K562 (cell line): ENCODE measurements at regions not wholly inside any gene's neighbourhood (a gene's known extent, or its start where the extent isn't known, plus 50 kb on each side); places are given as distances from the start of the nearest gene placed in this dataset.
A peak's percentile ranks its signal among the peaks of the same experiment; 100 is the strongest.

Source experiments
- ATAC-seq: fragments of 200-7000 bp; cut with Tn5 transposase; 3 replicates; pipeline ENCODE4 v1.9.1; 2020; ENCODE audit warnings: moderate library complexity
- BruUV-seq: library from RNA; stranded (reverse); fragments of 400-500 nt; replicated peaks from 2 replicates; lab custom pipeline; 2021; lab: Mats Ljungman, UMichigan
- CTCF ChIA-PET: fragments of 300-600 bp; formaldehyde crosslinking; extraction: SDS; loops from one replicate; lab custom pipeline; 2021; ENCODE audit warnings: low intra/inter-chr PET ratio; lab: Yijun Ruan, JAX
- POLR2A ChIA-PET: fragments of 300-600, 350-650 bp; sonication (Branson Sonifier 250); formaldehyde crosslinking; extraction: SDS; loops from one replicate; lab custom pipeline; 2021; ENCODE audit warnings: antibody characterized with exemption, inconsistent platforms; lab: Yijun Ruan, JAX
- DNase-seq, 4 experiments: peaks; one replicate each; pipeline versions ENCODE4 v3.0.0 to v3.0.0-alpha.2; 2011 to 2018; ENCODE audit warnings: low spot score in 3 of 4, mixed read lengths in 3 of 4; ENCODE audit errors: extremely low read depth in 1 of 4
- FAIRE-seq: peaks from 2 replicates; lab custom pipeline; 2011; peaks lifted over from hg19 to GRCh38; lab: Jason Lieb, UNC
- H2AFZ ChIP-seq: 2 replicates; pipeline ENCODE4 v1.6.0; 2011; ENCODE audit warnings: low read depth, low read length, control low read depth, inconsistent platforms
- H3K27ac ChIP-seq: fragments of 200-600 bp; 3 replicates; pipeline ENCODE4 v1.8.0; 2011; ENCODE audit warnings: low read depth, mild to moderate bottlenecking, control low read depth, inconsistent platforms, low read length, moderate library complexity, mixed read lengths; ENCODE audit errors: extremely low read depth
- H3K27me3 ChIP-seq, 2 experiments: fragments of 300-600 bp in 1 of 2; 2 replicates in 1 of 2; 3 replicates in 1 of 2; pipeline versions ENCODE4 v1.6.0 to v1.8.0; 2011; ENCODE audit warnings: inconsistent platforms in 2 of 2, low read length in 2 of 2, mild to moderate bottlenecking in 1 of 2, mixed read lengths in 1 of 2, moderate library complexity in 1 of 2; ENCODE audit not compliant: control insufficient read depth in 2 of 2, insufficient read depth in 2 of 2
- H3K36me3 ChIP-seq: fragments of 300-600 bp; 3 replicates; pipeline ENCODE4 v1.8.0; 2011; ENCODE audit warnings: mild to moderate bottlenecking, low read length, inconsistent platforms; ENCODE audit not compliant: control insufficient read depth, insufficient read depth
- H3K4me1 ChIP-seq, 2 experiments: fragments of 200-600 bp in 1 of 2; replicated peaks in 1 of 2; 2 replicates in 1 of 2; 3 replicates in 1 of 2; pipeline versions ENCODE4 v1.5.1 to v1.8.0; 2011; ENCODE audit warnings: inconsistent platforms in 2 of 2, low read length in 2 of 2, mild to moderate bottlenecking in 1 of 2, mixed read lengths in 1 of 2, moderate library complexity in 1 of 2; ENCODE audit not compliant: control insufficient read depth in 2 of 2, insufficient read depth in 2 of 2
- H3K4me2 ChIP-seq: 2 replicates; pipeline ENCODE4 v1.6.1; 2011; ENCODE audit warnings: low read length, control low read depth, inconsistent platforms, mixed read lengths; ENCODE audit not compliant: insufficient read depth
- H3K4me3 ChIP-seq: fragments of 200-600 bp; sonication (generic), shearing (Covaris generic); 2 replicates; pipeline ENCODE4 v1.5.1; 2016; ENCODE audit warnings: control low read depth, inconsistent platforms
- H3K79me2 ChIP-seq: fragments of 200-600 bp; 3 replicates; pipeline ENCODE4 v1.8.0; 2011; ENCODE audit warnings: low read length, inconsistent platforms; ENCODE audit not compliant: control insufficient read depth, insufficient read depth
- H3K9ac ChIP-seq, 2 experiments: 2 replicates each; pipeline versions ENCODE4 v1.6.0 to v1.6.1; 2011; ENCODE audit warnings: low read depth in 2 of 2, low read length in 2 of 2, control low read depth in 1 of 2, inconsistent platforms in 1 of 2, mild to moderate bottlenecking in 1 of 2, mixed read lengths in 1 of 2; ENCODE audit not compliant: insufficient read depth in 1 of 2
- H3K9me1 ChIP-seq: one replicate; pipeline ENCODE4 v1.6.0; 2011; ENCODE audit warnings: inconsistent platforms, mild to moderate bottlenecking, low read length, moderate library complexity; ENCODE audit not compliant: control insufficient read depth, insufficient read depth
- H3K9me3 ChIP-seq: replicated peaks from 2 replicates; pipeline ENCODE4 v1.5.1; 2011; ENCODE audit warnings: low read depth, low read length, inconsistent platforms; ENCODE audit not compliant: control insufficient read depth, insufficient read depth
- H4K20me1 ChIP-seq: replicated peaks from 2 replicates; pipeline ENCODE4 v1.6.1; 2011; ENCODE audit warnings: low read length, inconsistent platforms, mixed read lengths; ENCODE audit not compliant: control insufficient read depth, insufficient read depth
- ATF3 ChIP-seq, 2 experiments: fragments of 450-650 bp in 1 of 2; sonication (generic) in 1 of 2; formaldehyde crosslinking in 1 of 2; IDR thresholded peaks in 1 of 2; conservative IDR thresholded peaks in 1 of 2; 2 replicates each; pipeline versions ENCODE4 v1.6.1 to v1.8.1; 2016 to 2023; ENCODE audit warnings: mild to moderate bottlenecking in 2 of 2, moderate library complexity in 2 of 2, inconsistent platforms in 1 of 2, missing genetic modification reagents in 1 of 2
- CEBPB ChIP-seq: fragments of 450-650 bp; IDR thresholded peaks from 2 replicates; pipeline ENCODE4 v1.6.1; 2016; ENCODE audit warnings: missing genetic modification characterization, missing compliant biosample characterization
- CEBPG ChIP-seq, 3 experiments: fragments of 200-800 bp in 1 of 3; sonication (Bioruptor generic) in 1 of 3; sonication (generic) in 1 of 3; formaldehyde crosslinking in 1 of 3; IDR thresholded peaks in 2 of 3; conservative IDR thresholded peaks in 1 of 3; 2 replicates each; pipeline versions ENCODE4 v1.6.1 to v1.8.0; 2016 to 2022; ENCODE audit warnings: missing compliant biosample characterization in 2 of 3, missing genetic modification characterization in 2 of 3, mild to moderate bottlenecking in 1 of 3, missing genetic modification reagents in 1 of 3
- IFI16 ChIP-seq: fragments of 250-450 bp; sonication (Bioruptor Pico); IDR thresholded peaks from 2 replicates; pipeline ENCODE4 v2.1.2; 2022; ENCODE audit warnings: mild to moderate bottlenecking, inconsistent platforms
- PPARD ChIP-seq: fragments of 250-450 bp; sonication (Bioruptor Pico); IDR thresholded peaks from 2 replicates; pipeline ENCODE4 v1.8.0; 2022; ENCODE audit warnings: inconsistent platforms, mild to moderate bottlenecking, moderate library complexity
- WGBS: fragments of 100-300 bp; shearing (Covaris generic); methylation state at CpG from one replicate; pipeline ENCODE4 v1.1.6; 2016; ENCODE audit warnings: low coverage, mixed read lengths; ENCODE audit not compliant: insufficient coverage; ENCODE audit errors: missing lambda C conversion rate; 5-methylcytosine and 5-hydroxymethylcytosine counted together
- in situ Hi-C: fragments of 300-500 bp; cut with MboI; formaldehyde crosslinking; loops from 4 replicates; pipeline ENCODE4 v1.15.0; 2018; ENCODE audit warnings: inconsistent platforms, mixed read lengths
- intact Hi-C: fragments of 100-400 bp; cut with micrococcal nuclease; formaldehyde crosslinking; loops from 2 replicates; pipeline ENCODE4 v1.14.2; 2022

GRCh38 chr21:35375115-35375514, 326.0 kb upstream of the RUNX1 start:
- ATAC-seq (no peak), DNase-seq (no peak), FAIRE-seq (no peak)
- Histone ChIP-seq H4K20me1 (no peaks in the 10 kb centered on the region), H3K4me3 (no peak overlapping the region), H3K9me3 (no peaks in the 10 kb centered on the region), H3K4me1 (peaks cover 0 to 3% of the 10 kb centered on the region in 2 experiments; a peak in 2 of 5 replicates), H3K4me2 (no peak overlapping the region), H3K9ac (no peak overlapping the region), H3K27ac (no peak overlapping the region), H3K27me3 (no peaks in the 10 kb centered on the region), H3K36me3 (no peaks in the 10 kb centered on the region), H3K9me1 (no peaks in the 10 kb centered on the region), H3K79me2 (no peaks in the 10 kb centered on the region), H2AFZ (no peak overlapping the region)
- in situ Hi-C loops: no loop called here
- intact Hi-C loops: no loop called here
- CTCF ChIA-PET: no interaction called here
- POLR2A ChIA-PET: no interaction called here
- WGBS: 56% methylated on average over 1 of the region's 1 CpG
- TF ChIP-seq PPARD (CRISPR knock-in tag): no peak
- TF ChIP-seq CEBPB (tag): peak; percentile 78
- no peak for TF ChIP-seq IFI16 (CRISPR knock-in tag)
- TF ChIP-seq ATF3 (IDR thresholded peaks at IDR 0.05): peak; percentile 38
- no peak for TF ChIP-seq ATF3 (CRISPR knock-in tag; conservative IDR thresholded peaks at IDR 0.05)
- TF ChIP-seq CEBPG (CRISPR knock-in tag; IDR thresholded peaks at IDR 0.05): 0 out of 2 replicates have a peak, but pooled peaks have one; percentile 17
- TF ChIP-seq CEBPG (tag; conservative IDR thresholded peaks at IDR 0.05 in 1 of 2, IDR thresholded peaks at IDR 0.05 in 1 of 2): peak; percentile 52 to 64; a peak in 2 of 4 replicates
- BruUV-seq: no TSS peak
